Neural progenitor cell (in vitro differentiated cells): ENCODE measurements at regions not wholly inside any gene's neighbourhood (a gene's known extent, or its start where the extent isn't known, plus 50 kb on each side); places are given as distances from the start of the nearest gene placed in this dataset.

Experiments
- CTCF ChIP-seq: fragments of 200-600 bp; sonication (generic); IDR thresholded peaks from 2 replicates; pipeline ENCODE4 v1.5.1; 2017; ENCODE audit warnings: antibody characterized with exemption, mild to moderate bottlenecking
- EZH2 ChIP-seq: fragments of 200-600 bp; sonication (generic); IDR thresholded peaks from 2 replicates; pipeline ENCODE4 v1.6.1; 2017; ENCODE audit warnings: antibody characterized with exemption, mild to moderate bottlenecking, moderate library complexity

GRCh38 chr4:83734576-83734975, 198.7 kb downstream of the GPAT3 start:
- TF ChIP-seq CTCF (no peak), EZH2 (no peak)
